ENCODE measurements at regions not wholly inside any gene's neighbourhood (a gene's known extent, or its start where the extent isn't known, plus 50 kb on each side); places are given as distances from the start of the nearest gene placed in this dataset.

DNA sequence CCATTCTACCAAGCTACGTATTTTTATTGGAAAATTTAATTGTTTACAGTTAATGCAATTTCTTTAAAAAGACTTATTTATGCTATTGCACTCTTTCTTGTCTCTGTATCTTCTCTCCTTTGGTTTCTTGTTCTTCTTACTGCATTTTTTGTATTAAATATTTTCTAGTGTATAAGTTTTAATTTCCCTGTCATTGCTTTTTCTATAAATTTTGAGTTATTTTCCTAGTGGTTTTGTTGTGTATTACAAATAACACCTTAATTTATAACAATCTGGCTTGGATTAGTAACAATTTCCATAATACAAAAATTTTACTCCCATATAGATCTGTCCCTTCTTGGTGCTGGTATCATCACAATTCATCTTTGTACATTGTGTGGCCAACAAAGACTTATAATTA is 303.5 kb upstream of the SPOCK3 start:
- no peak for TF ChIP-seq ARNTL (CRISPR knock-in tag; IDR thresholded peaks at IDR 0.05; ENCODE audit: borderline replicate concordance, low read depth)
- TF ChIP-seq, protein P1, sequence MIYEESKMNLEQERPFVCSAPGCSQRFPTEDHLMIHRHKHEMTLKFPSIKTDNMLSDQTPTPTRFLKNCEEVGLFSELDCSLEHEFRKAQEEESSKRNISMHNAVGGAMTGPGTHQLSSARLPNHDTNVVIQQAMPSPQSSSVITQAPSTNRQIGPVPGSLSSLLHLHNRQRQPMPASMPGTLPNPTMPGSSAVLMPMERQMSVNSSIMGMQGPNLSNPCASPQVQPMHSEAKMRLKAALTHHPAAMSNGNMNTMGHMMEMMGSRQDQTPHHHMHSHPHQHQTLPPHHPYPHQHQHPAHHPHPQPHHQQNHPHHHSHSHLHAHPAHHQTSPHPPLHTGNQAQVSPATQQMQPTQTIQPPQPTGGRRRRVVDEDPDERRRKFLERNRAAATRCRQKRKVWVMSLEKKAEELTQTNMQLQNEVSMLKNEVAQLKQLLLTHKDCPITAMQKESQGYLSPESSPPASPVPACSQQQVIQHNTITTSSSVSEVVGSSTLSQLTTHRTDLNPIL (CRISPR knock-in tag; IDR thresholded peaks at IDR 0.05; ENCODE audit: low read depth): no peak
- no peak for TF ChIP-seq CSRNP3 (CRISPR knock-in tag; IDR thresholded peaks at IDR 0.05)
- no peak for TF ChIP-seq ZNF70 (CRISPR knock-in tag; IDR thresholded peaks at IDR 0.05)
- TF ChIP-seq POU6F1 (CRISPR knock-in tag; IDR thresholded peaks at IDR 0.05; ENCODE audit: borderline replicate concordance, low read depth): no peak
- TF ChIP-seq PPARA (CRISPR knock-in tag; IDR thresholded peaks at IDR 0.05; ENCODE audit: borderline replicate concordance): no peak
- TF ChIP-seq ZC3H10 (CRISPR knock-in tag; IDR thresholded peaks at IDR 0.05): no peak
- TF ChIP-seq RARB (CRISPR knock-in tag; IDR thresholded peaks at IDR 0.05): no peak
- TF ChIP-seq ESRRG (CRISPR knock-in tag; IDR thresholded peaks at IDR 0.05): no peak
- TF ChIP-seq ZFP3 (CRISPR knock-in tag; IDR thresholded peaks at IDR 0.05): no peak
- TF ChIP-seq GLIS3 (CRISPR knock-in tag; IDR thresholded peaks at IDR 0.05): no peak

All from SK-N-SH treated with all-trans-retinoic acid at 6 μM for 48 hours (cell line).